IMR-90 (cell line): ENCODE measurements at regions not wholly inside any gene's neighbourhood (a gene's known extent, or its start where the extent isn't known, plus 50 kb on each side); places are given as distances from the start of the nearest gene placed in this dataset.

ENCODE experiments used
- ATAC-seq: fragments of 200-7000 bp; cut with Tn5 transposase; 2 replicates; pipeline ENCODE4 v1.9.1; 2020; ENCODE audit warnings: low read depth, mild to moderate bottlenecking, moderate library complexity
- BruUV-seq: library from RNA; stranded (reverse); fragments of 400-500 nt; replicated peaks from 2 replicates; lab custom pipeline; 2021; lab: Mats Ljungman, UMichigan
- CTCF ChIA-PET: fragments of 300-600 bp; formaldehyde crosslinking; extraction: SDS; loops from one replicate; lab custom pipeline; 2021; ENCODE audit warnings: antibody characterized with exemption; lab: Yijun Ruan, JAX
- POLR2A ChIA-PET: fragments of 300-600 bp; sonication (Branson Sonifier 250); formaldehyde crosslinking; loops from one replicate; lab custom pipeline; 2022; ENCODE audit warnings: antibody characterized with exemption; ENCODE audit not compliant: unreplicated experiment; lab: Charles Lee
- DNase-seq: peaks from one replicate; pipeline ENCODE4 v3.0.0; 2013
- H2AFZ ChIP-seq: replicated peaks from 2 replicates; pipeline ENCODE3; 2013; ENCODE audit warnings: low read length, mild to moderate bottlenecking; ENCODE audit not compliant: poor library complexity
- H2AK5ac ChIP-seq: 2 replicates; pipeline ENCODE4 v1.6.1; 2013; ENCODE audit warnings: low read depth, low read length, inconsistent platforms
- H2AK9ac ChIP-seq: replicated peaks from 2 replicates; pipeline ENCODE3; 2013; ENCODE audit warnings: mild to moderate bottlenecking, low read depth, low read length, moderate library complexity; ENCODE audit not compliant: poor library complexity
- H2BK120ac ChIP-seq: 2 replicates; pipeline ENCODE4 v1.6.1; 2013; ENCODE audit warnings: low read depth, low read length, inconsistent platforms
- H2BK15ac ChIP-seq: 3 replicates; pipeline ENCODE4 v1.6.1; 2013; ENCODE audit warnings: low read depth, low read length, inconsistent platforms
- H2BK20ac ChIP-seq: 2 replicates; pipeline ENCODE4 v1.6.1; 2013; ENCODE audit warnings: low read depth, mild to moderate bottlenecking, inconsistent platforms, low read length, moderate library complexity
- H2BK5ac ChIP-seq: 2 replicates; pipeline ENCODE4 v1.6.1; 2013; ENCODE audit warnings: mild to moderate bottlenecking, low read depth, low read length, inconsistent platforms; ENCODE audit not compliant: poor library complexity, severe bottlenecking
- H3K14ac ChIP-seq: replicated peaks from 2 replicates; pipeline ENCODE4 v1.6.1; 2013; ENCODE audit warnings: low read depth, low read length, inconsistent platforms
- H3K18ac ChIP-seq: 2 replicates; pipeline ENCODE4 v1.6.1; 2013; ENCODE audit warnings: low read depth, low read length, control low read depth
- H3K23ac ChIP-seq: 2 replicates; pipeline ENCODE4 v1.6.1; 2013; ENCODE audit warnings: low read depth, low read length, inconsistent platforms
- H3K27ac ChIP-seq: 2 replicates; pipeline ENCODE4 v1.5.1; 2013; ENCODE audit warnings: mild to moderate bottlenecking, control low read depth, low read length; ENCODE audit not compliant: insufficient read depth
- H3K27me3 ChIP-seq: 2 replicates; pipeline ENCODE4 v1.6.1; 2013; ENCODE audit warnings: low read length; ENCODE audit not compliant: control insufficient read depth, insufficient read depth
- H3K36me3 ChIP-seq: 2 replicates; pipeline ENCODE4 v1.6.1; 2013; ENCODE audit warnings: low read length, mixed read lengths; ENCODE audit not compliant: control insufficient read depth, insufficient read depth
- H3K4ac ChIP-seq: 2 replicates; pipeline ENCODE4 v1.6.1; 2013; ENCODE audit warnings: low read depth, low read length, inconsistent platforms
- H3K4me1 ChIP-seq: 2 replicates; pipeline ENCODE4 v1.6.1; 2013; ENCODE audit warnings: low read length, mixed read lengths; ENCODE audit not compliant: control insufficient read depth, insufficient read depth
- H3K4me2 ChIP-seq: 2 replicates; pipeline ENCODE4 v1.6.1; 2013; ENCODE audit warnings: low read depth, mild to moderate bottlenecking, control low read depth, low read length, moderate library complexity
- H3K4me3 ChIP-seq: 2 replicates; pipeline ENCODE4 v1.5.1; 2013; ENCODE audit warnings: low read depth, mild to moderate bottlenecking, control low read depth, low read length, moderate library complexity; ENCODE audit not compliant: insufficient read depth
- H3K56ac ChIP-seq: 2 replicates; pipeline ENCODE4 v1.6.1; 2013; ENCODE audit warnings: low read length, inconsistent platforms; ENCODE audit not compliant: insufficient read depth; ENCODE audit errors: extremely low read depth
- H3K79me1 ChIP-seq, 2 experiments: 2 replicates each; pipeline ENCODE4 v1.6.1; 2013; ENCODE audit warnings: low read length in 2 of 2, inconsistent platforms in 1 of 2, low read depth in 1 of 2
- H3K9ac ChIP-seq: 2 replicates; pipeline ENCODE4 v1.6.1; 2013; ENCODE audit warnings: low read depth, low read length, control low read depth
- H3K9me1 ChIP-seq: 2 replicates; pipeline ENCODE4 v1.6.1; 2013; ENCODE audit warnings: low read length, inconsistent platforms; ENCODE audit not compliant: insufficient read depth
- H3K9me3 ChIP-seq: 2 replicates; pipeline ENCODE4 v1.6.1; 2013; ENCODE audit warnings: low read length; ENCODE audit not compliant: control insufficient read depth, insufficient read depth
- H4K20me1 ChIP-seq: 2 replicates; pipeline ENCODE4 v1.6.1; 2013; ENCODE audit warnings: low read length, inconsistent platforms; ENCODE audit not compliant: insufficient read depth
- H4K5ac ChIP-seq: 2 replicates; pipeline ENCODE4 v1.6.1; 2013; ENCODE audit warnings: mild to moderate bottlenecking, low read depth, low read length, control low read depth
- H4K8ac ChIP-seq, 2 experiments: 2 replicates each; pipeline ENCODE4 v1.6.1; 2013; ENCODE audit warnings: low read depth in 2 of 2, low read length in 2 of 2, control low read depth in 1 of 2, inconsistent platforms in 1 of 2
- H4K91ac ChIP-seq: 2 replicates; pipeline ENCODE4 v1.6.1; 2013; ENCODE audit warnings: low read depth, low read length, inconsistent platforms; ENCODE audit not compliant: insufficient read depth
- CTCF ChIP-seq: conservative IDR thresholded peaks from 2 replicates; pipeline ENCODE4 v1.5.1; 2012; ENCODE audit warnings: mild to moderate bottlenecking, low read depth, low read length, improper control_type of control experiment
- WGBS, 2 experiments: methylation state at CpG; one replicate each; pipeline versions ENCODE4 v1.1.5 to v1.1.7; 2013; ENCODE audit warnings: missing lambda C conversion rate in 2 of 2; ENCODE audit not compliant: insufficient read length in 1 of 2; ENCODE audit errors: extremely low coverage in 2 of 2; 5-methylcytosine and 5-hydroxymethylcytosine counted together
- dilution Hi-C: fragments of 300-500 bp; cut with HindIII; formaldehyde crosslinking; loops from one replicate; pipeline ENCODE4 v1.14.3; 2018; ENCODE audit warnings: low sequenced_read_pairs; ENCODE audit not compliant: unreplicated experiment
- in situ Hi-C: fragments of 300-500 bp; cut with MboI; formaldehyde crosslinking; loops from 3 replicates; pipeline ENCODE4 v1.14.3; 2019; ENCODE audit warnings: low sequenced_read_pairs, inconsistent platforms, mixed read lengths
- intact Hi-C: fragments of 100-400 bp; cut with micrococcal nuclease; formaldehyde crosslinking; loops from 2 replicates; pipeline ENCODE4 v1.10.0; 2022

GRCh38 chr7:98465022-98465421 is 64.1 kb upstream of the BAIAP2L1 start:
- Histone ChIP-seq H4K91ac (no peak overlapping the region), H4K8ac (no peak overlapping the region), H3K9ac (no peak overlapping the region), H3K4ac (no peak overlapping the region), H2BK120ac (no peak overlapping the region), H3K36me3 (no peaks in the 10 kb centered on the region), H4K5ac (no peak overlapping the region), H3K14ac (no peak overlapping the region), H2BK15ac (no peak overlapping the region), H3K18ac (no peak overlapping the region), H2AFZ (no peak overlapping the region), H2AK9ac (no peak overlapping the region), H3K27me3 (peaks cover under 1% of the 10 kb centered on the region; the same call in 1 of the 2 replicates), H3K9me3 (no peaks in the 10 kb centered on the region), H2BK20ac (no peak overlapping the region), H3K56ac (no peak overlapping the region), H3K4me1 (no peaks in the 10 kb centered on the region), H3K79me1 (no peaks in the 10 kb centered on the region), H2BK5ac (no peak overlapping the region), H4K20me1 (no peaks in the 10 kb centered on the region), H3K4me2 (no peak overlapping the region), H3K27ac (no peak overlapping the region), H3K23ac (no peak overlapping the region), H3K4me3 (no peak overlapping the region), H3K9me1 (no peaks in the 10 kb centered on the region), H2AK5ac (no peak overlapping the region)
- in situ Hi-C loops (no loop called here), intact Hi-C loops (no loop called here), dilution Hi-C loops (no loop called here)
- TF ChIP-seq CTCF, result no peak
- ATAC-seq (no peak), DNase-seq (no peak)
- ChIA-PET CTCF (interaction anchor here (0.6 kb wide), 1 partner anchor 299 kb away, joined by 3 read pairs; no protein-coding TSS in a partner anchor), POLR2A (no interaction called here)
- 57% methylated on average over 5 of the region's 8 CpGs; no CpG with 5 or more reads in 1 of the 2 experiments for WGBS, 2 experiments
- no TSS peak for BruUV-seq
